ENCODE measurements at regions not wholly inside any gene's neighbourhood (a gene's known extent, or its start where the extent isn't known, plus 50 kb on each side); places are given as distances from the start of the nearest gene placed in this dataset.

DNA sequence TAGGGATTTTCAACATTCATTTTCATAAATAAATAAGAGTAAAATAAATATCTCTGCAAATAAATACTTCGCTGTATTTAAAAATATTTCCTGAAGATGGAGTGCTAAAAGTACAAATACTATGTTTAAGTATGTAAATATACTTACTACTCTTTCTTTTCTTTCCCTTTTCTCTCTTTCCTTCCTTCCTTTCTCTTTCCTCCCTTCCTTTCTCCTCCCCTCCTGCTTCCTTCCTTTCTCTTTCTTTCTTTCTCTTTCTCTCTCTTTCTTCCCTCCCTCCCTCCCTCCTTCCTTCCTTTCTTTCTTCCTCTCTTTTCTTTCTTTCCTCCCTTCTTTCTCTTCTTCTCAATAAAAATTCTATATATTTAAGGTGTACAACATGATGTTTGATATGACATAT lies 496.1 kb downstream of the CCSER2 start:
- no peak for DNase-seq
- H3K27ac Mint-ChIP-seq = no peak overlapping the region
- H3K36me3 Mint-ChIP-seq = no peaks in the 10 kb centered on the region
- H3K4me3 Mint-ChIP-seq = no peak overlapping the region
- peaks cover 3% of the 10 kb centered on the region for H3K27me3 Mint-ChIP-seq
- H3K9me3 Mint-ChIP-seq = no peaks in the 10 kb centered on the region
- H3K4me1 Mint-ChIP-seq = no peaks in the 10 kb centered on the region

GRCh38 chr10:84825330-84825729 lies 496.9 kb downstream of the CCSER2 start:
- Mint-ChIP-seq H3K4me3 (no peak overlapping the region), H3K27me3 (peaks cover 3% of the 10 kb centered on the region), H3K36me3 (no peaks in the 10 kb centered on the region), H3K9me3 (no peaks in the 10 kb centered on the region), H3K27ac (no peak overlapping the region), H3K4me1 (no peaks in the 10 kb centered on the region)
- no peak for DNase-seq

- no peaks in the 10 kb centered on the region for H3K9me3 Mint-ChIP-seq
- no peak overlapping the region for H3K27ac Mint-ChIP-seq
- no peaks in the 10 kb centered on the region for H3K4me1 Mint-ChIP-seq
Measured at GRCh38 chr10:84826704-84827103, 498.3 kb downstream of the CCSER2 start.

GRCh38 chr10:84829131-84829530 lies 500.7 kb downstream of the CCSER2 start:
- Mint-ChIP-seq H3K36me3 (no peaks in the 10 kb centered on the region), H3K9me3 (no peaks in the 10 kb centered on the region), H3K27ac (no peak overlapping the region), H3K4me1 (no peaks in the 10 kb centered on the region), H3K4me3 (no peak overlapping the region), H3K27me3 (peaks cover 9% of the 10 kb centered on the region)
- no peak for DNase-seq

More at GRCh38 chr10:84826704-84827103, 498.3 kb downstream of the CCSER2 start:
- DNase-seq = no peak
- Mint-ChIP-seq H3K36me3 (no peaks in the 10 kb centered on the region), H3K4me3 (no peak overlapping the region), H3K27me3 (peaks cover 9% of the 10 kb centered on the region)

GRCh38 chr10:84837041-84837812 lies 508.8 kb downstream of the CCSER2 start:
- no peaks in the 10 kb centered on the region for H3K27me3 Mint-ChIP-seq
- DNase-seq = no peak
- no peak overlapping the region for H3K27ac Mint-ChIP-seq
- H3K4me1 Mint-ChIP-seq = no peaks in the 10 kb centered on the region
- H3K9me3 Mint-ChIP-seq = no peaks in the 10 kb centered on the region
- no peaks in the 10 kb centered on the region for H3K36me3 Mint-ChIP-seq
- H3K4me3 Mint-ChIP-seq = no peak overlapping the region

DNA sequence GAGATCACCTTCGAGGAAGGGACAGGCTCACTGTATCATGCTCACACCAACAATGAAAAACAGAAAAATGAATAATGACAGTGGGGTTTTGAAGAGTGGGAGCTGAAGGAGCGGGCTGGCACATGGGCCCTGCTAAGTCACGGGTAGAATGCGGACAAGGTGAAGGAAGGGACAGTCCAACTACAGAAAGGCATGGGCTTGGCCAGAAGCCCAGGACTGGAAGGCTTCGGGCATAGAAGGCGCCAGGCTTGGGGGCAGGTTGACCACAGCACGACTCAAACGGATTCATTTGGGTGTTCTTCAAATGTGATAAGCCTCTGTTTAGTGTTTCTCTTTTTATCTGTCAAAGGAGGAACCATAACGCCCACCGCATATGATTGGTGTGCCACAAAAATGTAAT lies 509.5 kb downstream of the CCSER2 start:
- Mint-ChIP-seq H3K36me3 (no peaks in the 10 kb centered on the region), H3K4me1 (no peaks in the 10 kb centered on the region), H3K9me3 (no peaks in the 10 kb centered on the region), H3K27ac (no peak overlapping the region), H3K4me3 (no peak overlapping the region), H3K27me3 (no peaks in the 10 kb centered on the region)
- no peak for DNase-seq

- DNase-seq = no peak
- Mint-ChIP-seq H3K9me3 (no peaks in the 10 kb centered on the region), H3K27ac (no peak overlapping the region), H3K36me3 (no peaks in the 10 kb centered on the region), H3K27me3 (no peaks in the 10 kb centered on the region), H3K4me3 (no peak overlapping the region), H3K4me1 (no peaks in the 10 kb centered on the region)
Measured at GRCh38 chr10:84838851-84839250, 510.5 kb downstream of the CCSER2 start.

DNA sequence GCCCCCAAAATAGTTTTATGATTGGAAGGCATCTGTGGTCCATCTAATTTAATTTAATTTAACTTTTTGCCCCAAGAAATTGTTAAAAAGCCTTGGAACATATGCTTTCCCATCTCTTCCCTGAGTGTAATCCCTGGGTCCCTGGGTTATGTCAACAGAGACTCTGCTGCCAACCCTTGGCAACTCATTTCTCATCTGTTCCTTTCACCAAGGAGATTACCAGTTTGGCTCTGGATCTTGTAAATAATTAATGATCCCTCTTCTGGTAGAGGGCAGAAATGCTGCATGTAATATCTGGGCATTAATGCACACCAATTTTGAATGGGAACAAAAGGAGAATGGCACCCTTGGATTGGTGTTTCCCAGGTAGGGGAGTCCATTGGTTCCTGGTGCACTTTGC lies 514.2 kb downstream of the CCSER2 start:
- DNase-seq = no peak
- H3K9me3 Mint-ChIP-seq = no peaks in the 10 kb centered on the region
- H3K4me1 Mint-ChIP-seq = no peaks in the 10 kb centered on the region
- H3K36me3 Mint-ChIP-seq = no peaks in the 10 kb centered on the region
- no peaks in the 10 kb centered on the region for H3K27me3 Mint-ChIP-seq
- no peak overlapping the region for H3K27ac Mint-ChIP-seq
- H3K4me3 Mint-ChIP-seq = no peak overlapping the region

GRCh38 chr10:84844461-84844860 lies 516.1 kb downstream of the CCSER2 start:
- Mint-ChIP-seq H3K9me3 (no peaks in the 10 kb centered on the region), H3K27me3 (no peaks in the 10 kb centered on the region), H3K4me1 (no peaks in the 10 kb centered on the region), H3K27ac (no peak overlapping the region), H3K4me3 (no peak overlapping the region), H3K36me3 (no peaks in the 10 kb centered on the region)
- DNase-seq = no peak

DNA sequence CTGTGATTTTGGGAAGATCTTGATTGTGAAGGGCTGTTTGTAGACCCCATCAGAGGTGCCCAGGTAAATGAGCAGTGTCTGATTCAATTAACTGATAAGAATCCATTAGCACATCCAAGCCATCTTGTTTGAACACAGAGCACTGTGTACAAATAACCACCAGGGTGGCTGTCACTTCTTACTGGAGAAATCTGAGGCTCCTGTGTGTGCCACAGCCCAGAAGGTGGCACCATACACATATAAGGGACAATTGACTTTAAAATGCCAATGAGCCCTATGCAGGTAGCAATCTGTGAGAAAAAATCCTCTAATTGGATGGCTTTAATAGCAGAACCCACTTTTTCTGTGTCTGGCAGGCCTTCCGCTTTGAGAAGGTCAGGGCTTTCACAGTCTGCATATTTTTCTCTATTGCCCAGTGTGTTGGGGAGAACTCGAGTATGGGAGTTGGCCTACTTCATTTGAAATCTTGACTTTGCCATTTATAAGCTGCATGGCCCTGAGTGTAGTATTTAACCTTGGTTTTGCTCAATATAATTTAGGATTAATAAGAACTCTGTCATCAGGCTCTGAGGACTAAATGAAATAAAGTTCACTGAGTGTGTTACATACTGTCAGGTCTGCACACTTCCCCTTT lies 517.4 kb downstream of the CCSER2 start:
- H3K4me3 Mint-ChIP-seq = no peak overlapping the region
- DNase-seq = no peak

GRCh38 chr10:84846658-84847316 lies 518.4 kb downstream of the CCSER2 start:
- Mint-ChIP-seq H3K27me3 (no peaks in the 10 kb centered on the region), H3K36me3 (no peaks in the 10 kb centered on the region), H3K4me3 (no peak overlapping the region)

More for the DNA sequence above, 517.4 kb downstream of the CCSER2 start:
- Mint-ChIP-seq H3K9me3 (no peaks in the 10 kb centered on the region), H3K4me1 (no peaks in the 10 kb centered on the region), H3K36me3 (no peaks in the 10 kb centered on the region), H3K27ac (no peak overlapping the region), H3K27me3 (no peaks in the 10 kb centered on the region)

DNA sequence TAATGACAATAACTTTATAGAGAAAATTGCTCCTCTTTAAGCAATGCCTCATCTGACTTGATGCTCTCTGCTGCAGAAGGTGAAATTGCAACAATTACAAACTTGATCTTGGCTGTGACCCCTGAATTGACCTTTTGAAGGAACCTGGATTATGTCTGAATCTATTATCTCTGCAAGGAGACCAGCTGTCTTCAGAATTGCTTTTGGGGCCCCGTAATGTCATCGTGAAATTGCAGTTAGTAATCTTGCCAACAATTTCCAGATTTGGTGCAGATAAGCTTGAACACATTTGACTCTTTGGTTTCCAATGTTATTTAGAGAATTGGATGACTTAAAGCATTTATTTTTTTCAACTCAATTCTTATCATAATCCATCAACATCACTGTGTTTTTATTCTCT lies 520.6 kb downstream of the CCSER2 start:
- H3K9me3 Mint-ChIP-seq = no peaks in the 10 kb centered on the region
- DNase-seq = no peak
- H3K4me1 Mint-ChIP-seq = no peaks in the 10 kb centered on the region
- H3K27ac Mint-ChIP-seq = no peak overlapping the region
- H3K4me3 Mint-ChIP-seq = no peak overlapping the region
- no peaks in the 10 kb centered on the region for H3K27me3 Mint-ChIP-seq
- H3K36me3 Mint-ChIP-seq = no peaks in the 10 kb centered on the region

More at GRCh38 chr10:84846658-84847316, 518.4 kb downstream of the CCSER2 start:
- H3K4me1 Mint-ChIP-seq = no peaks in the 10 kb centered on the region
- DNase-seq = no peak
- no peaks in the 10 kb centered on the region for H3K9me3 Mint-ChIP-seq
- no peak overlapping the region for H3K27ac Mint-ChIP-seq

DNA sequence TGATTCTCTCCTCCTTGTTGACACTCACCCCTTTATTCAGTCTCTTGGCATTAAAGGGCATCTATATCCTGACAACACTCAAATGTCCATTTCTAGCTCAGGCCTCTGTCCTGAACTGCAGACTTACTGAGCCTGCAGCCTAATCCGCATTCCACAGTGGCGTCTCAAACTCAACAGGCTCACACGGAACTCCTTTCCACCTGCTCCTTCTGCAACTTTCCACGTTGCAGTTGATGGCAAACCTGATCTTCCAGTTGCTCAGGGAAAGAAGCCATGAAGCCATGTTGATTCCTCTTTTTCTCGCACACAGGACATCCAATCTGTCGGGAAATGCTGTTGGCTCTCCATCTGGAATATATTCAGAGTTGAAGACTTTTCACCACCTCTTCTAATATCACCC lies 522.4 kb downstream of the CCSER2 start:
- H3K4me3 Mint-ChIP-seq = no peak overlapping the region
- no peaks in the 10 kb centered on the region for H3K36me3 Mint-ChIP-seq
- H3K9me3 Mint-ChIP-seq = no peaks in the 10 kb centered on the region
- DNase-seq = no peak
- no peaks in the 10 kb centered on the region for H3K27me3 Mint-ChIP-seq
- no peaks in the 10 kb centered on the region for H3K4me1 Mint-ChIP-seq
- no peak overlapping the region for H3K27ac Mint-ChIP-seq

GRCh38 chr10:84854439-84854838 lies 526.0 kb downstream of the CCSER2 start:
- H3K4me1 Mint-ChIP-seq = no peaks in the 10 kb centered on the region

DNA sequence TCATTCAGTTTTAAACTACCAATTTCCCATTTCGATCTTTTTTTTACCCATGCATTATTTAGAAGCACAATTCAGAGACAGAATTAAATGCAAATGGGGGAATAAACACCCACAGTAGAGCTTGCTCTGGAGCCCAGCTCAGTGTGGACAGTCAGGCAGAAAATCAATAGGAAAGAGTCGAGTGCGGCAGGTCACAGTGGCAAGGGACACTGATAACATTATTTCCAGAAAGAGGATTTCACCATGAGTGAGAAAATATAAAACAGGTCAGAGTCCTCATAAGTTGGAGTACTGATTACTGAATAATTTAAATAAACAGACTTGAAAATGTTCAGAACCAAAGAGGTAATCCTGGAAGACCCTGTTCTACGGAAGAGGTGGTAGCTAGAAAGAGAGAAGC lies 532.5 kb downstream of the CCSER2 start:
- no peak for DNase-seq
- Mint-ChIP-seq H3K4me1 (no peaks in the 10 kb centered on the region), H3K27ac (no peak overlapping the region), H3K9me3 (peaks cover 2% of the 10 kb centered on the region), H3K36me3 (no peaks in the 10 kb centered on the region), H3K4me3 (no peak overlapping the region), H3K27me3 (peaks cover 12% of the 10 kb centered on the region)

More at GRCh38 chr10:84854439-84854838, 526.0 kb downstream of the CCSER2 start:
- Mint-ChIP-seq H3K27me3 (peaks cover under 1% of the 10 kb centered on the region), H3K27ac (no peak overlapping the region), H3K36me3 (no peaks in the 10 kb centered on the region), H3K4me3 (no peak overlapping the region), H3K9me3 (no peaks in the 10 kb centered on the region)
- DNase-seq = no peak
